HEK293T (cell line): ENCODE measurements at regions not wholly inside any gene's neighbourhood (a gene's known extent, or its start where the extent isn't known, plus 50 kb on each side); places are given as distances from the start of the nearest gene placed in this dataset.

ENCODE experiments used
- CTCF ChIA-PET: fragments of 350-600 bp; formaldehyde crosslinking; extraction: SDS; loops from one replicate; lab custom pipeline; 2021; ENCODE audit warnings: antibody characterized with exemption, inconsistent platforms; lab: Yijun Ruan, JAX
- POLR2A ChIA-PET: fragments of 350-600 bp; formaldehyde crosslinking; extraction: SDS; loops from one replicate; lab custom pipeline; 2020; ENCODE audit warnings: antibody characterized with exemption, inconsistent platforms; lab: Yijun Ruan, JAX
- DNase-seq: peaks from one replicate; pipeline ENCODE4 v3.0.0; 2012; ENCODE audit warnings: mixed read lengths; ENCODE audit errors: extremely low spot score
- ARNT ChIP-seq: fragments of 450-650 bp; IDR thresholded peaks from 2 replicates; pipeline ENCODE4 v1.6.1; 2017; ENCODE audit warnings: mild to moderate bottlenecking
- BHLHE40 ChIP-seq: fragments of 450-650 bp; IDR thresholded peaks from 2 replicates; pipeline ENCODE4 v1.6.1; 2016; ENCODE audit warnings: mild to moderate bottlenecking, moderate library complexity, borderline replicate concordance
- CTBP1 ChIP-seq: fragments of 450-650 bp; IDR thresholded peaks from 2 replicates; pipeline ENCODE4 v1.6.1; 2016; ENCODE audit warnings: borderline replicate concordance
- ELF4 ChIP-seq: fragments of 450-650 bp; IDR thresholded peaks from 2 replicates; pipeline ENCODE4 v1.6.1; 2017; ENCODE audit warnings: antibody characterized with exemption
- FOXA1 ChIP-seq: fragments of 450-650 bp; IDR thresholded peaks from 2 replicates; pipeline ENCODE4 v1.6.1; 2016; ENCODE audit warnings: mild to moderate bottlenecking
- FOXK2 ChIP-seq: fragments of 450-650 bp; IDR thresholded peaks from 2 replicates; pipeline ENCODE4 v1.6.1; 2016; ENCODE audit warnings: mild to moderate bottlenecking
- FOXM1 ChIP-seq: fragments of 450-650 bp; IDR thresholded peaks from 2 replicates; pipeline ENCODE4 v1.6.1; 2017; ENCODE audit warnings: mild to moderate bottlenecking, borderline replicate concordance
- HDGF ChIP-seq: fragments of 450-650 bp; IDR thresholded peaks from 2 replicates; pipeline ENCODE4 v1.6.1; 2017; ENCODE audit warnings: antibody characterized with exemption, borderline replicate concordance
- L3MBTL2 ChIP-seq: fragments of 450-650 bp; conservative IDR thresholded peaks from 2 replicates; pipeline ENCODE4 v1.6.1; 2016; ENCODE audit warnings: mild to moderate bottlenecking
- LEF1 ChIP-seq: fragments of 450-650 bp; IDR thresholded peaks from 2 replicates; pipeline ENCODE4 v1.6.1; 2017; ENCODE audit warnings: mild to moderate bottlenecking, borderline replicate concordance
- NFRKB ChIP-seq: fragments of 450-650 bp; IDR thresholded peaks from 2 replicates; pipeline ENCODE4 v1.6.1; 2016; ENCODE audit warnings: mild to moderate bottlenecking, moderate library complexity
- SP1 ChIP-seq: fragments of 450-650 bp; IDR thresholded peaks from 2 replicates; pipeline ENCODE4 v1.6.1; 2017
- SUZ12 ChIP-seq: fragments of 450-650 bp; IDR thresholded peaks from 2 replicates; pipeline ENCODE4 v1.6.1; 2016; ENCODE audit warnings: mild to moderate bottlenecking
- TARDBP ChIP-seq: fragments of 450-650 bp; IDR thresholded peaks from 2 replicates; pipeline ENCODE4 v1.6.1; 2016
- ZNF384 ChIP-seq: fragments of 450-650 bp; IDR thresholded peaks from 2 replicates; pipeline ENCODE4 v1.6.1; 2016
- TF ChIP-seq, protein P1 (sequence below): fragments of 450-650 bp; IDR thresholded peaks from 2 replicates; pipeline ENCODE4 v1.6.1; 2016

DNA sequence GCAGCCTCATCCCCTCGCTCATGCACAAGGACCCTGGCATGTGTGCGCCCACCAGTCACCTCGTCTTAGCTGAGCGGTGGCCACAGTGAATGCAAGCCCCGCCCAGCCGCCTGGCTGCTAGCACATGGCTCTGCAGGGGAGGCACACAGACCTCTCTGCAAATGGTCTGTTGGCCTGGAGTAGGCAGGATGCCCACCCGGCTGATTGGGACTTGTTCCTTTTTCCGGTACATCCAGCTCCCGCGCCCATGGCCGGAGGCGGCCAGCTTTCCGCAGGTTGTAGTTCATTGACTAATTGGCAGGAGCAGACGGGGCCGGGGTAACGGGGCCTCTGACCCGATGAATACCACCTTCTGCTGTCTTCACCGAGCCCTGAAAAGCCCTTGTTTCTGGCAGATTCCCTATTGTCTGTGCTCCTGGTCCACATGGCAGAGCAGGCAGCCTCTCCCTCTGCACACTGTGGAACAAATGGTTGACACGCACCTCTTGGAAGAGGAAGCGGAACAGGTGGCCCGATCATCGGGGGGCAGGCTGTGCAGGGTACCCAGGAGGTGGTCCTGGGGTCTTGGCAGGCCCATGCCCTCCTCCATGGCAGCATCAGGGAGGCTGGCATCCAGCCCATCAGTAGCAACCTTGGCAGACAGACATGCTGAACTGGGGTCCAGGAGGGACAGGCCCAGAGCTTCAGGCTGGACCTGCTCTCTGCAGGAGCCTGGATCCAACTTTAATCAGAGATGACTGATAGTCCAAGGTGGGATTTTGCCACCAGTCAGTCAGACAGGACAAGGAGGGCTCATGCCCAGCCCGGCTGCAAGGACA, 1512.0 kb downstream of the BRD1 start:
- TF ChIP-seq BHLHE40, result no peak
- CTCF ChIA-PET, result no interaction called here
- POLR2A ChIA-PET, result no interaction called here
- no peak for DNase-seq

DNA sequence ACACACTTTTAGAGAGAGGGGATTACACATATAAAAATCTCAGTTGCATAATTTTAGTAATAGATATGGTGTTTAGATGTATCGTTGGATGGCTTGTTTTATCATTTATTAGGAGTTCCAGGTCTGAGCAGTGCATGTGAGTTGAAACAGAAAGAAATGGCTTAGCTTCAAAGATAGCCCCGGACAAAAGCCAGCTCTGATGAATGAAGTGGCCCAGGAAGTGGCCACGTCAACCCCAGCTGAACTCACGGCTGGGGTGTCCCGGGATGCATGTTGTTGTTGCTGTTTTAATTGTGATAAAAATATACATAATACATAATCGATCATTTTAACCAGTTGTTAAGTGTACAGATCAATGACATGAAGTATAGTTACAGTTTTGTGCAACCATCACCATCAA, 1513.6 kb downstream of the BRD1 start:
- ChIA-PET POLR2A (no interaction called here), CTCF (no interaction called here)
- no peak for DNase-seq
- no peak for TF ChIP-seq CTBP1
- no peak for TF ChIP-seq FOXM1
- TF ChIP-seq ZNF384, result no peak
- TF ChIP-seq FOXK2, result no peak
- no peak for TF ChIP-seq BHLHE40
- no peak for TF ChIP-seq ARNT
- TF ChIP-seq FOXA1, result no peak
- TF ChIP-seq NFRKB, result no peak
- no peak for TF ChIP-seq LEF1
- TF ChIP-seq, protein P1, sequence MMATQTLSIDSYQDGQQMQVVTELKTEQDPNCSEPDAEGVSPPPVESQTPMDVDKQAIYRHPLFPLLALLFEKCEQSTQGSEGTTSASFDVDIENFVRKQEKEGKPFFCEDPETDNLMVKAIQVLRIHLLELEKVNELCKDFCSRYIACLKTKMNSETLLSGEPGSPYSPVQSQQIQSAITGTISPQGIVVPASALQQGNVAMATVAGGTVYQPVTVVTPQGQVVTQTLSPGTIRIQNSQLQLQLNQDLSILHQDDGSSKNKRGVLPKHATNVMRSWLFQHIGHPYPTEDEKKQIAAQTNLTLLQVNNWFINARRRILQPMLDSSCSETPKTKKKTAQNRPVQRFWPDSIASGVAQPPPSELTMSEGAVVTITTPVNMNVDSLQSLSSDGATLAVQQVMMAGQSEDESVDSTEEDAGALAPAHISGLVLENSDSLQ, result no peak
- no peak for TF ChIP-seq ELF4
- no peak for TF ChIP-seq L3MBTL2
- no peak for TF ChIP-seq TARDBP
- TF ChIP-seq HDGF, result no peak
- TF ChIP-seq SP1, result no peak
- no peak for TF ChIP-seq SUZ12

DNA sequence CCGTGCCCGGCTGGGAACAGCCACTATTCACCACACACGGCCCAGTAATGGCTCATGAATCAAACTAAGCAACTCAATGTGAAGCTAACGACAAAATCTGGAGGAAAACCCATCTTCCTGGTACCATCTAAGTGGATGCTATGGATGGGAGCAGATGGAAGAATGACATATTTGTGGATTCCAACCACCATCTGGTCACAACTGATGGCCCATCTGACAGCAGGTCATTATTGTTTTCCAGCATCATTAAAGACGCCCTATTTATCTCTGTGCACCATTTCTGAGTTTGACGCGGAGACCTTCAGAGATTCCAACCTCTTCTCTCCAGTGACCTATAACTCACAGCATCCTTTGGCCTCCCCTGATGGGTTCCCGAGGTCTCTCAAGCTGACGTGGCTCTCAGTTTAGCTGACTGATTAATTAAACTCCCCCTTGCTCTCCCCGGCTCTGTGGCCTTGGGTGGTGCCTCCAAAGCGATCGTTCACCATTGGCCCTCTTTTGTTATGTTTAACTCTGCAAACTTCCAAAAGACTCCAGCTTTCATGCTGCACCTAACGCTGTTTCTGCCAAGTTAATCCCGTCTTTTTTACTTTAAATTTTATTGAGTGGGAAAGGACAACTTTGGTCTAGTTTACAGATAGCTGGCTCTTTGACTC, 1514.4 kb downstream of the BRD1 start:
- DNase-seq, result no peak
- CTCF ChIA-PET, result no interaction called here
- POLR2A ChIA-PET, result no interaction called here
- TF ChIP-seq SP1 (no peak), ZNF384 (no peak), FOXM1 (no peak), ARNT (no peak), TARDBP (no peak), HDGF (no peak), SUZ12 (no peak), BHLHE40 (no peak), L3MBTL2 (no peak), FOXA1 (no peak), ELF4 (no peak), FOXK2 (no peak), NFRKB (no peak), CTBP1 (no peak), LEF1 (no peak)
- TF ChIP-seq, protein P1, result no peak

DNA sequence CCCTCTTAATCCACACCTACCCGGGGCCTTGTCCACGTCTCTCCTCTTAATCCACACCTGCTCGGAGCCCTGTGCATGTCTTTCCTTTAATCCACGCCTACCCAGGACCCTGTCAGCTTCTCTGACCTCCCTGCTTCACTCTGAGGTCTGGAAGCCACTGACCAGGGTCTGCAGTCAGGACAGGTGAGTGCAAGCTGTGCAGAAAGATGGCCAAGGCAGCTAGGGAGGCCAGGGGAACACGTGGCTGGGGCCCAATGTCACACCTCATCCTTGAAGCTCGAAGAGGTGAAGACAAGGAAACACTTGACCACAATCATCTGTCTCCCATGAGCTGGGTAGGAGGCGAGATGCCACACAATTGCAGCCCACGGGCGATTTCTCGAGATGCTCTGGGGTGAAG, 1516.9 kb downstream of the BRD1 start:
- ChIA-PET CTCF (no interaction called here), POLR2A (no interaction called here)
- no peak for DNase-seq
- TF ChIP-seq L3MBTL2, result no peak
- no peak for TF ChIP-seq ZNF384
- no peak for TF ChIP-seq FOXA1
- no peak for TF ChIP-seq NFRKB
- no peak for TF ChIP-seq CTBP1
- TF ChIP-seq LEF1, result no peak
- TF ChIP-seq ELF4, result no peak
- no peak for TF ChIP-seq BHLHE40
- no peak for TF ChIP-seq HDGF
- no peak for TF ChIP-seq SUZ12
- no peak for TF ChIP-seq ARNT
- TF ChIP-seq TARDBP, result no peak
- TF ChIP-seq SP1, result no peak
- TF ChIP-seq FOXM1, result no peak
- TF ChIP-seq, protein P1, result no peak
- no peak for TF ChIP-seq FOXK2

DNA sequence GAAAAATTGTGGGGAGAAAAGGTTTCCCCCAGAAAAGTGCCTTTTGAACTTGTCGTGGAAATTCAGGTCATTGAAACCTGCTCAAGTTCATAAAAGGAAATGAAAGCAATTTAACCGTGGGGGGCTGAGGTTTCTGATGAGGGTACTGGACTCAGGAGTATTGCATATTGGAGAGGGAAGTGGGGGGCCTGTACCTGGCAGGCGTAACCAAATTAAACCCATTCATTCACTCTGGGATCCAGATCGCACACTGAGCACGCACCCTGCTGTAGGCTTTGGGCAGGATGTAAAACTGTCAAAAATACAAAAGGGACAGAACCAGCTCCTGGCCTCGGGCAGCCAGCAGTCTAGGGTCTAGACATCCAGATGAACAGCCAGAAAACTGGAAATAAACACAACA, 1517.4 kb downstream of the BRD1 start:
- TF ChIP-seq BHLHE40 (no peak), LEF1 (no peak), TARDBP (no peak), FOXK2 (no peak), FOXM1 (no peak), ARNT (no peak), SP1 (no peak), SUZ12 (no peak)
- TF ChIP-seq, protein P1, result no peak
- ChIA-PET POLR2A (no interaction called here), CTCF (no interaction called here)
- DNase-seq, result no peak
